A673 (cell line): ENCODE measurements at regions not wholly inside any gene's neighbourhood (a gene's known extent, or its start where the extent isn't known, plus 50 kb on each side); places are given as distances from the start of the nearest gene placed in this dataset.

ENCODE experiments used
- CTCF ChIP-seq: fragments of 300-800, 200-600 bp; sonication (generic); conservative IDR thresholded peaks from 2 replicates; pipeline ENCODE4 v1.5.1; 2017; ENCODE audit warnings: low read depth, mild to moderate bottlenecking, antibody characterized with exemption, low read length, moderate library complexity, mixed read lengths
- EZH2 ChIP-seq: fragments of 200-600 bp; sonication (generic); IDR thresholded peaks from 2 replicates; pipeline ENCODE4 v1.6.1; 2017; ENCODE audit warnings: borderline replicate concordance, low read depth, mild to moderate bottlenecking, mixed read lengths, antibody characterized with exemption, low read length; ENCODE audit not compliant: poor library complexity, severe bottlenecking

GRCh38 chr12:30508205-30508967, 187.3 kb downstream of the IPO8 start:
- no peak for TF ChIP-seq CTCF
- no peak for TF ChIP-seq EZH2
